GM04504 (cell line): ENCODE measurements at regions not wholly inside any gene's neighbourhood (a gene's known extent, or its start where the extent isn't known, plus 50 kb on each side); places are given as distances from the start of the nearest gene placed in this dataset.
"Not testable (repeated sequence)": the region's sequence is repeated elsewhere in the genome, so short reads cannot be mapped to it uniquely, and the experiment has no call there.

Experiments used
- DNase-seq: peaks from one replicate; pipeline ENCODE4 v3.0.0-alpha.2; 2012; ENCODE audit warnings: low read depth

DNA sequence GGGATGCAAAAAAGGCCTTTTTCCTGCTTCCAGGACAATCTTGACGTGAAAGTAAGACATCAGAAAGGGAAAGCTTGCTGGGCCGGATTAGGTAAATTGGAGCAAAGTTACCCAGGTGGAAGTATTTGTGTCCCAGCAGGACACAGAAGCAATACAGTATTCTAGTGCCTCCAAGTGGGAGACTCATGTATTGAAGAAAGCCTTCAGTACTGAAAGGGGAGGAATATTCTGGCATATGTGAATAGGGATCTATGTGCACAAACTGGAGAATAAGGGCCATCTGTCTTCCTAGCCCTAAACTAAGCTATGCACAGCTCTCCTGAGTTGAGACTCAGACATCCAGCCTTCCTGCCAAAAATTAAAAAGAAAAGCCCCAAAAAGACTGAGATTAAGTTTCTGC, 327.3 kb upstream of the CDH8 start:
- DNase-seq = no peak

DNA sequence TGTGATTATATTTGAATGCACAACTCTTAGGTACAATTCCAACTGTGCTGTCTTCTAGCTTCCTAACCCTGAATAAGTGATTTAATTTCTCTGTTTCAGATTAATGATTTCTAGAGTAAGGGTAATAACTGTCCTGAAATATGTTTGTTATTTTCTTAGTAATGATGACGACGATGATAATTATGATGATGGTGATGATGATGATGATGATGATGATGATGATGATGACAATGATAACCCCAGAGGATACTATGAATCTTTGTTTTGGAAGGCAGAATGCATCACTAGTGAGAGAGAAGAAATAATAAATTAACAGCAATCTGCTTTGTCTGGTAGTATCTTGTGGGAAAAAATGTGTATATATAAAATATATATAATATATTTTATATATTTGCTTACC, 317.1 kb upstream of the CDH8 start:
- DNase-seq = no peak

DNA sequence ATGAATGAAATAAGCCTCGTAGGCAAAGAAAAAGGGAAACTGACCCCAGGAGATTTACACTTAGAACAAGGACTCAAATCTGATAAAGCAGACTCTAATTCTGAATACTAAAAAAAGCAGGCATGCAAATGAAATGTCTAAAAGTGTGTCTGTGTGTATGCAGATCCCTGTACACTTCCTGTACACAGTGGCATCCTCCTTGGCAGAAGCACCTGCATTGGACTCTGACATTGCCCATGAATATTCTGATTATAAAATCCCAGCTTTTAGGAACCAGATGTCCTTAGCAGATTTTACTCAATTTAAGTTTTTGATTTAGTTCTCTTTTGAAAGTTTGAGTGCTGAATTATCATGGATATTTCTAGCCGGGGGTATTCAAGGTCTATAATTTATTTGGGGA, 306.0 kb upstream of the CDH8 start:
- no peak for DNase-seq

DNA sequence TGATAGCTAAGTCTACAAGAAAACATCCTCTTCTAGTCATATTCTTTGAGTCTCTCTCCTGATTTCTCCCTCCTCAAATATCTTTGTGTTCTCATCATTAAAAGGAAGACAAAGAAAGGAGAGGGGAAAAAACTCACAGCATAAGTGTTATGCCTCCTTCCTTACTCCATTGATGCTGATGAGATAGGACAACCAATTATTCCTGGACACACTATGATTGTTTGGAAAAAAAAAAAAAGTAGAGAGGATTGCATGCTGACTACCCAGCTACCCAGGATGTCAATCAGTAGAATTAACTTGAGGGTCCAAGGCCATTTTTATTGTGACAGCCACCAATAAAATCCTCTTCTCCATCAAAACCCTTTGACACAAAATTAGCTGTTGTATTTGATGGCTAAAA, 299.1 kb upstream of the CDH8 start:
- DNase-seq = no peak

DNA sequence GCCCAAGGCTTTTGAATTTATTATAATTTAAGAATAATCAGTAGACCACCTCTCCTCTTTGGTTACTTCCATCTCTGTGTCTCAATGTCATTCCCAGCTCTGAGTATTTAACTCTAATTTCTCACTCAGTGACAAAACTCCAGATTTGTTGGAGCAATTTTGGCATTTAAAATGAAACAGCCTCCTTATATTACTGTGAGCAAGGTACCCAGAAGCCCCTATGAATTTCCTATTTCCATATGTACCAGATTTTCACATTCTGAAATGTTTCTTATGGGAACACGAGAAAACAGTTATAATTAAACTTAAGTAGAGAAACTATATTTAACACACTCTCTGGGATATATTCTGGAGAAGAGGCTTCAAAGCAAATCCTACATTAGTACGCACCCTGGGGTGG, 285.4 kb upstream of the CDH8 start:
- DNase-seq = no peak

DNA sequence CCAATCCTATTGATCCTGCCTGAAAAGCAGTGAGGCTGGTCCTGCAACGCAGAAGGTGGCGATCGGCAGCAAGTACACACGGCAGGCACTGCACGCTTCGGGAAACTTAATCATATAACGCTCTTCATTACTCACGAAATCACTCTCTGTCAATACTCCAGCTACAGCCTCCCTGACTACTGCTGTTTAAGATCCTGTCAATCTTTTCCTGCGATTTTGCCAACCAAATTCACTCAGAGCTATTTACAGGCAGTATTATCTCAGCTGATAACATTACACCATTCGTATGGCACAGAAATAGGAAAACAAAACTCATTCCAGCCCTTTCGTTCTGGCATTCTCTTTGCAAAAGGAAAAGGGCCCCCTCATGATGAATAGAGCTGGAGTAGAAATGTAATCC, 262.4 kb upstream of the CDH8 start:
- no peak for DNase-seq

DNA sequence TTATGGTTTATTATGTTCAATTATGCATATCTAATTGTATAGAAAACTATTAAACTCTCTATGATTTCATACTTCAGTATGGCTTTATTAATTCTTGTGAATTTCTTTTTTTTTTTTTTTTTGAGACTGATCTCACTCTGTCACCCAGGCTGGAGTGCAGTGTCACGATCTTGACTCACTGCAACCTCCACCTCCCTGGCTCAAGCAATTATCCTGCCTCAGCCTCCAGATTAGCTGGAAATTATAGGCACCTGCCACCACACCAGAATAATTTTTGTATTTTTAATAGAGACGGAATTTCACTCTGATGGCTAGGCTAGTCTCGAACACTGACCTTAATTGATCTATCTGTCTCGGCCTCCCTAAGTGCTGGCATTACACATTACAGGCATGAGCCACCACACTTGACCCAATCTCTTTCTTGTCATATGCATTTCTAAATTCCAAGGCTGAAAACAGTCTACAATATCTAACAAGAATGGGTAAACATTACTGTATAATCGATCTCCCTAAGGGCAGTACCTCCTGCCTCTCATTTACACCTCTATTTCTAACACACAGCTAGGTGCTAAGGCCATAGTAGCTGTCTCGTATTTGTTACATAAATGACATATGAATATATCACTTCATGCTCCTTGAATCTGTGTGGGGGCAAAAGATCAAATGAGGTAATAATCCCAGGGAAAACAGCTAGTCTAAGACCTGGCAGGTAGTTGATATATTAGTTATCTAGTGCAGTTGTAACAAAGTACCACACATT, 258.2 kb upstream of the CDH8 start:
- no peak for DNase-seq

DNA sequence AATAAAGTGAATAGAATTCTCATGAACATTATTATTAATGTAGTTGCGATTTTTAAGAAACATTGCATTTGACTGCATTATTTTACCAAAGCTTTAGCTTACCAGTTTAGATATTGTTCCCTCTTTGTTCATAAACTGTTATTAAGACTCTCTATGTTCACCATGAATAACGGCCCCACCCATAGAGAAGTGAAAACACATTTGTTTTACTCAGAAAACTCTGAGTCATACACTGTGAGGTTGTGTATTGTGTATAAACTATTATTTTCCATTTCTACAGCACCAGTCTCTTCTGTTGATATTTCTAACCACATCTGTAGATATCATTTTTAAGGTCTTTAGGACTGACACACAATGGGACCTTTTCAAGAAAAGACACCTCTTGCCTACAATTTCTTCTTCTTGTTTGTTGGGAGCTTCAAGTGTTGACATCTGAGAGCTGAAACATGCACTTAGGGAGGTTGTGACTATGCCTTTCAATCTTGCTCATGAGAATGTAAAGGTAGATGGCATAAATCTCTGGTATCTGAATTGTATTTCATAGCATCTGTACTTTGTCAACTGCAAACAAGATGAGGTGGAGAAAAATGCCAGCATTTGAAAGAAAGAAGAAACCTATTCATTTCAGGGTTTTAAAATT, 252.9 kb upstream of the CDH8 start:
- DNase-seq = no peak

DNA sequence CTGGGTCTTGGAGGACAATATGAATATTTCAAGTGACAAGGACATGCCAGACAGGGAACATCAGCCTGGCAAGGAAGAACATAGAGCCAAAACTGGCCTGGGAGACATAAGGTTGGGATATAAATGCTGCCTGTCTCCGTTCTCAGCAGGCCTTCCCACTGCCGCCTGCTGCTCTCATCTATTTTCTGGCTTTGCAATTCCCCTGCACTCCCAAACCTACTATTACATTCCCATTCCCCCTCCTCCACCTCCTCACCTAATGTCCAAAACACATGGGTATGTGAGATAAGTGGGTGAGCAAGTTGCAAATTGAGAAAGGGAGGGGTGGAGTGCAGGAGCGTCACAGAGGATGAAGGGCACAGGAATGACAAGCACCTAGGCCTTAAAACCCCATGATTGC, 244.3 kb upstream of the CDH8 start:
- no peak for DNase-seq

DNA sequence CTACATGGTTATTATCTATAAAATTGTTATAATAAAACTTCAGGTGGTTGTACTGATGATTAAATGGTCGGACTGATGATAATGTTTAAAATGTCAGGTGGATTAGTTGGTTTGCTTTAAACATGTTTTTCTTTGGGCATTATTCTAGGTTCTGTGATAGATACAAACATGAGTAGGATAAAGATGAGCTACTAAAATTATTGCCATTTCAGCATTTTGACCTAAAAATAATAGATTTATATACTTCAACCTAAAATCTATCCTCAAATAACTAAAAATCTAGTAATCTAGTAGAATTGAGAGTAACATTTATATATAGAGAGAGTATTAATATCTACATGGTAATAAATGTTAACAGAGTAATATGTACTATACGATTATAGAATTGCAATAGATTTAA, 241.7 kb upstream of the CDH8 start:
- DNase-seq = no peak

DNA sequence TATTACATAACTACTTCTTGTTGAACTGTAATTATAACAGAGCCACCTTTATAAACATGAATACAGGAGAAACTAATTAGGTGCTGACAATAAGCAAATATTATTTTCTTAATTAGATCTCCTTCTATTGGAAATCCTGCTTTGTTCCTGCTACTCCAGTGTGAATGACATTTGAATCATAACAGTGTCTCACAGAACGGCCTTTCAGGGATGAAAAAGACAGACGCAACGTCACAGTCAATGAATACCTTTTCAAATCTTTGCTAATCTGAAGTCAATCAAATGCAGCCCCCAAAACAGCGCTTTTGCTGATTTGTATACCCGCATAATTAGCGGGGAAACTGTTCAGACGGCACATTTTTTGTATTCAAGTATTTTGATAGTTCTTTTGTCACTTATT, 240.4 kb upstream of the CDH8 start:
- no peak for DNase-seq

DNA sequence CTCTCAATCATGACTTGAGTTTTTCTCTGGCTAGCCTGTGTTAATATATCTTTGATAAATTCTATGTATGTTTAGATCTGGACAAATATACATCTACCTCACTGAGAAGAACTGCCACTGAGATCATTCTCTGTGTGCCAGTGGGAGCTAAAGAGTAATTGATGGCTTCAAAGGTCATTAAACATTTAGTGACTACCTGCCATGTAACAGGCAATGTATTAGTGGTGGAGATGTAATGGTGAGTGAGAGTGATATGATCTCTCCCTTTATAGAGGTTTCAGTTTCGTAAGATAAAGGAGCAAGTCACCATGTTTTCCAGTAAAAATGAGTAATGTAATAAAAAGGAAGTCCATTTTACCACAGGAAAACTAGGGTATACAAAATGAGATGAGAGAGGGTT, 235.8 kb upstream of the CDH8 start:
- DNase-seq = no peak

DNA sequence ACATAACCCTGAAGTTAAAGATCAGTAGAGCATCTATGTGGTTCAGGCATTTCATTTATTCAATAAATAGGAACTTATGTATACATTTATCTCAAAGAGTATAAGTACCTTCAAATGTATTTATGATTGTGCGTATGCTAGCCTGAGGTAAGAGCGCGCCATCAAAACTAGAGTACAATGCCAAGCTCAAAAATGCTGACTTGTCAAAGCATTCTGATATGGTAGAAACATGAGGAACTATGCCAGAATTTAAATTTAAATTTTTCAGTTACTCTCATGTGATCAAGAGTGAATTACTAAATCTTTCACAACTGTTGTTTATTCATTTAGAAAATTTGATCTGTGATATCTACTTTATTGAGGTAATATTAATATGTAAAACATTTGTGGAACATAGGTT, 225.5 kb upstream of the CDH8 start:
- no peak for DNase-seq

DNA sequence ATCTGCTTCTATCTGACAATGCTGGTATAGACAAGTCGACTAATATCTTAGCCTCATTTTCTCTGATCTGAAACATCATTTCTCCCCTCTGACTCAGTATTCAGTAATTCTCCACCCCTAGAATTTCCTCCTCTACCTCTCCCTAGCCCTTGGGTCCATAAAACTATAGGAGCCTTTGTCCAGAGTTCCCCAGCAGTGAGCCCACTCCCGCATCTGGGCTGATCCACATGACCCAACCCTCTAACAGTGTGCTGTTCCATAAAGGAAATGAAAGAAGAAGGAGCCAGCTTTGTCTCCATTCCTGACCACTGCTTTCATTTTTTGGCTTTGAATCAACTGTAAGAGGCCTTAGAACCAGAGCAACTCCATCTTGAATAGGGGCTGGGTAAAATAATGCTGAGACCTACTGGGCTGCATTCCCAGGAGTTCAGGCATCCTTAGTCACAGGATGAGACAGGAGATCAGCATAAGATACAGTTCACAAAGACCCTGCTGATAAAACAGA, 222.7 kb upstream of the CDH8 start:
- DNase-seq = not testable (repeated sequence)

DNA sequence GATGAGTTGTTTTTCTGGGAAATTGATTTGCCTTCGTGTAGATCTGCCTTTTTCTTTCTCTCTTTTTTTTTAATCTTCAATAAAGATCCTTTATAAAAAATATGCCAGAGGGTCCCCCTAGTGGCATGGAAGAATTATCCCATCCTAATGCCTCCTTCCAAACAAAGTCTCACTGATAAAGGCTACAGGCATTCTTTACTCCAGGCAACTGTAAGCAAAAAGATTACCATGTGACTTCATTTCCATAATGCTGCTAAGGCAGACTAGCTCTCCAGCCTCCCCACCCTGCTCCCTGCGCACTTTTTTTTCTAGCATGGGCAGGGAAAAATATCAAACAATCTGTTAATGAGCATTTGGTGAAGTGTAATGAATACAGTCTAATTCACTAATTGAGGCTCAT, 220.2 kb upstream of the CDH8 start:
- no peak for DNase-seq

DNA sequence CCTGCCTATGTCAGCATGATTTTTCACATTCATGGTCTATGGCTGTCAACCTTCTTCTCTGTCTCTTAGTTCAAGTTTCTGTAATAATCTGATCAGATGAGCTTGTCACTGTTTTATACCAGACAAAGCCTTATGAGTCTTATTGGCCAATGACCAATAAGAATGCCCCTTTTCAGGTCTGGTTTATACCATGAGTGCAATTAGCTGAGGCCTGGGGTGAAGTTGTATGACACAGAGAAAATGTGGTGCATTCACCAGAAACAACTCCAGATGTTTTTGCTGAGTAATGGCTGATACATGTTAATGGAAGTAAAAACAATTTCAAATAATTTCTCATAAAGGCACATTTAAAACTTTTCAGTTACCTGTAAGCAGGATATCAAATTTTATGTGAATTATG, 218.6 kb upstream of the CDH8 start:
- no peak for DNase-seq

DNA sequence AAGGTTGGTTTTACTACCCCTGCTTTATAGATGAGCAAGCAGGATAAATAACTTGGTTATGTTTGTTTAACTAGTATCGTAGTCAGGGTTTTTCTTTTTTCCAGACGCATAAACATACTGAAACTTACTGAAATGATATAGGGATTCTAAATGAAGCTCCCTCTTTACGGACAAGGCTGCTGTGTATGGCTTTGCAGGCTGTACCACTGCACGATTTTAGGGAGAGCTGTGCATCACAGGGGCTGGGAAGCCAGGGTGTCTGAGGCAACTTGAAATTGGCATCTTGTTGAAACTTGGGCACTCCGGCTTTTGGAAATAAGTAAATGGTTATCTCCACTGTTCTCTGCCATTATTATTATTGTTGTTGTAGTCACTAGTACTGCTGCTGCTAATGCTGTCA, 218.1 kb upstream of the CDH8 start:
- DNase-seq = no peak

DNA sequence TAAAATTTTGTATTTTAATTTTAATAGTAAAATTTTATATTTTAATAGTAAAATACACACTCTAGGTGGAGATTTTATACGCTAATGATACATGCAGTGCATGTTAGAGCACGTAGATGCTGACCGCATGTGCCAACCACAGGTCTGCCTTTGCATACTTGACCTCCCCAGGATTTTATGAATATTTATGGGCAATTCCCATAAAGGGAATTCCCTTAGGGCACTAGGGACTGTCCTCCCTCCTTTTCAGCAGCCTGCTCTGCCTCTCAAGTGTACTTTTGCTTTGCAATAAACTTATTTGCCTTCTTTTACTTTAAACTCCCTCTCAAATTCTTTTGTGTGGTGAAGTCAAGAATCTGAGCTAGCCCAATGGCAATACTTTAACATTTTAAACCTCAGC, 217.7 kb upstream of the CDH8 start:
- DNase-seq = no peak

DNA sequence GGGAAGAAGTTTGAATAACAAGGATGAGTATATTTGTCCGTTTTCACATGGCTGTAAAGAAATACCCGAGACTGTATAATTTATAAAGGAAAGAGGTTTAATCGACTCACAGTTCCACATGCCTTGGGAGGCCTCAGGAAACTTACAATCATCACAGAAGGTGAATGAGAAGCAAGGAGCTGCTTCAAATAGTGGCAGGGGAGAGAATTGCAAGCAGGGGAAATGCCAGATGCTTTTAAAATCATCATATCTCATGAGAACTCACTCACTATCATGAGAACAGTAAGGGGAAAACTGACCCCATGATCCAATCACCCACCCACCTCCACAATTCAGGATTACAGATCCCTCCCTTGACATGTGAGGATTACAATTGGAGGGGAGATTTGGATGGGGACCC, 212.8 kb upstream of the CDH8 start:
- DNase-seq = no peak

DNA sequence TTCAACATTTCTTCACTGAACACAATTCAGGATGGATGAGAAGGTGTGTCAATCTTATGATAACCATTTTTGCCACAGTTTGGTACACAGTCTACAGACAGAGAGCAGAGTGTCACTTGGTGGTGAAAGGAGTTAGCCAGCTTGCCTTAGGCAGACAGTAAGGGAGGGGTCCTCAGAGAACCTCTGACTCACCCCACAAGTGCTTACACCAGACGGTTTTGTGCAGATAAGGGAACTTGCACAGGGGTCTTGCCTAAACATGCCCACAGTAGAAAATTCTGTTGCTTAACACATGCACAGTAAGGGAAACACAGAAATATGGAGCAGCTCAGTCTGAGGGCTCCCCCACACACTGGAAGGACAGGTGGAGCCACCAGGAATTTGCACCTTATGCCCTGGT, 204.5 kb upstream of the CDH8 start:
- no peak for DNase-seq

DNA sequence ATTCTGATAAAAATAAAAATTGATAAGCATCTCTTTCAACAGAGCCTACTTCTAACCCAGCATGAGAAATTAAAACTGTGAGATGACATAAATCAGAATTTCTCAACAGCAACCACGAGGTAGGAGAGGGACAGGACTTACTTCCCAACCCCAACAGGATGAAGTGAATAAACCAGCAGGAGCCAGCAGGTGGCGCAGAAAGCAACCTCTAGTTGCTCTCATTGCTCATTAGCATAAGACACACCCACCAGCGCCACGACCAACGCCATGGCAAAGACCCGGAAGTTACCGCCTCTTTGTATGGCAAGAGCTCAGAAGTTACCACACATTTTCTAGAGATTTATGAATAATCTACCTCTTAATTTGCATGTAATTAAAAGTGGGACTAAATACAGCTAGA, 189.4 kb upstream of the CDH8 start:
- DNase-seq = no peak

DNA sequence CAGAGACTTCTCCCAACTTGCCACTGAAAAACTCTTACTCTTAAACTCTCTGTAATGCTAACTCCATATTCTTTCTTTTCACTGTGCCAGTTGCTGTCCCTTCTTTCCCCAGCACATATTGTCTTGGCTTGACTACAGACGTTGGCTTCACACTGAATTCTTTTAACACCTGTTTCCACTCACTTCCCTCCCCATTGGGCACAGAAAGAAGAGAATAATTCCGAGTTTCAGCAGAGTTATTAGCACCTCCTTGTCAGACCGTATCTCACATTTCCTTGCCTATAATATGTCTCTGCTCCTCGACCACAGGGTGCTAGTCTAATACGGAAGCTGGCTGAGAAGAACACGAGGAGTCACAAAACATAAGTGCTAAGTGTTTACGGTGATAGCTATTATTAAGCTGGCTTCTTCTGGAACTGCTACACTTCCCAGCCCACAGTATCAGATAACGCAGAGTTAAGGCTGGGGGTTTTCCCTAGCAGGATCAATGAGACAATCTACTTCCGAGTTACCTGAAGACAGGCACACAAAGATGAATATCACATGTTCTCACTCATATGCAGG, 188.5 kb upstream of the CDH8 start:
- DNase-seq = no peak

DNA sequence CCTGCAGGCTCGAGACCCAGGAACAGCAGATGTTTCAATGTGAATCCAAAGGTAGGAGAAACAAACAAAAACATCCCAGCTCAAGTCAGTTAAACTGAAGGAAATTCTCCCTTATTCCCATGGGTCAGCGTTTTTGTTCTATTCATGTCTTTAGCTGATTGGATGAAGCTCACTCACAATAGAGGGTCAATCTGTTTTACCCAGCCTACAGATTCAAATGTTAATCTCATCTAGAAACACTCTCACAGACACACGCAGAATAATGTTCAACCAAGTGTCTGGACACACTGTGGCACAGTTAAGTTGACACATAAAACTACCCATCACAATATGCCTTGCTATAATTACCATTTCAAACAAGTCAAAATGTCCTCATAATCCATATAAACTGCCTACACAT, 180.6 kb upstream of the CDH8 start:
- no peak for DNase-seq

DNA sequence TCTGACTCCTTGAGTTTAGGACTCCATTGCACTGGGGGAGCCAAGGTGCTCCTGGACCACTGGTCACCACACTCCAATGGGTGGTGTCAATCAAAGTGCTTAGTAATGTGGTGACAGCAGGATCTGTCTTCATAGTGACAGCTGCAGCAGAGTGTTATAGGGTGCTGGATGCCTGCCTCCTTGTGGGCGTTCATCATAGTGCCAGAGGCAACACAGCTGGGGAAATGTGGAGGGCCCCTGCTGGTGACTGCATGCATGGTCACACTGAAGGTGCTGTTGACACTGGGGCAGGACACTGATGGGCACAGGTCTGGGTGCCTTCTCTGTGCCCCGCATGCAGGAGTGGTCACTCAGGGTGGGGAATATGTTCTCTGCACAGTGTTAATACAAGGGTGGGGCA, 177.5 kb upstream of the CDH8 start:
- DNase-seq = no peak
